ENCODE measurements at regions not wholly inside any gene's neighbourhood (a gene's known extent, or its start where the extent isn't known, plus 50 kb on each side); places are given as distances from the start of the nearest gene placed in this dataset.

- Histone ChIP-seq H3K9ac (ENCODE audit: low read depth, low read length) (no peak overlapping the region), H3K27ac (ENCODE audit: low read depth, low read length) (no peak overlapping the region), H3K36me3 (ENCODE audit: control insufficient read depth, insufficient read depth, low read length) (no peaks in the 10 kb centered on the region), H3K9me3 (ENCODE audit: control insufficient read depth, insufficient read depth, low read length) (peaks cover 3% of the 10 kb centered on the region; the same call in 1 of the 2 replicates), H3K4me3 (ENCODE audit: low read depth, low read length) (no peak overlapping the region), H3K27me3 (ENCODE audit: control insufficient read depth, insufficient read depth, low read length) (no peaks in the 10 kb centered on the region), H3K4me1 (ENCODE audit: control insufficient read depth, insufficient read depth, low read length) (peaks cover 3% of the 10 kb centered on the region; the same call in 1 of the 2 replicates)
Observed at GRCh38 chr1:87705233-87705632, 376.6 kb downstream of the LMO4 start.

GRCh38 chr1:87706203-87706602 lies 377.5 kb downstream of the LMO4 start:
- Histone ChIP-seq H3K9ac (ENCODE audit: low read depth, low read length) (no peak overlapping the region), H3K36me3 (ENCODE audit: control insufficient read depth, insufficient read depth, low read length) (no peaks in the 10 kb centered on the region), H3K27ac (ENCODE audit: low read depth, low read length) (no peak overlapping the region), H3K4me3 (ENCODE audit: low read depth, low read length) (no peak overlapping the region), H3K9me3 (ENCODE audit: control insufficient read depth, insufficient read depth, low read length) (0 out of 2 replicates have a peak, but pooled peaks cover 3% of the 10 kb centered on the region), H3K27me3 (ENCODE audit: control insufficient read depth, insufficient read depth, low read length) (no peaks in the 10 kb centered on the region), H3K4me1 (ENCODE audit: control insufficient read depth, insufficient read depth, low read length) (peaks cover 3% of the 10 kb centered on the region; the same call in 1 of the 2 replicates)

GRCh38 chr1:87706779-87707228 lies 378.1 kb downstream of the LMO4 start:
- no peaks in the 10 kb centered on the region for H3K27me3 ChIP-seq (ENCODE audit: control insufficient read depth, insufficient read depth, low read length)
- no peaks in the 10 kb centered on the region for H3K36me3 ChIP-seq (ENCODE audit: control insufficient read depth, insufficient read depth, low read length)
- H3K27ac ChIP-seq (ENCODE audit: low read depth, low read length) = no peak overlapping the region
- no peak overlapping the region for H3K4me3 ChIP-seq (ENCODE audit: low read depth, low read length)
- H3K4me1 ChIP-seq (ENCODE audit: control insufficient read depth, insufficient read depth, low read length) = peaks cover 3% of the 10 kb centered on the region; the same call in 1 of the 2 replicates
- 0 out of 2 replicates have a peak, but pooled peaks cover 3% of the 10 kb centered on the region for H3K9me3 ChIP-seq (ENCODE audit: control insufficient read depth, insufficient read depth, low read length)
- H3K9ac ChIP-seq (ENCODE audit: low read depth, low read length) = no peak overlapping the region

- Histone ChIP-seq H3K27ac (ENCODE audit: low read depth, low read length) (no peak overlapping the region), H3K36me3 (ENCODE audit: control insufficient read depth, insufficient read depth, low read length) (no peaks in the 10 kb centered on the region), H3K27me3 (ENCODE audit: control insufficient read depth, insufficient read depth, low read length) (no peaks in the 10 kb centered on the region), H3K4me1 (ENCODE audit: control insufficient read depth, insufficient read depth, low read length) (peaks cover 3% of the 10 kb centered on the region; the same call in 1 of the 2 replicates), H3K4me3 (ENCODE audit: low read depth, low read length) (no peak overlapping the region), H3K9ac (ENCODE audit: low read depth, low read length) (no peak overlapping the region), H3K9me3 (ENCODE audit: control insufficient read depth, insufficient read depth, low read length) (no peaks in the 10 kb centered on the region)
Observed at GRCh38 chr1:87707411-87707810, 378.7 kb downstream of the LMO4 start.

GRCh38 chr1:87712261-87713010 lies 383.8 kb downstream of the LMO4 start:
- H3K9ac ChIP-seq (ENCODE audit: low read depth, low read length) = no peak overlapping the region
- H3K9me3 ChIP-seq (ENCODE audit: control insufficient read depth, insufficient read depth, low read length) = no peaks in the 10 kb centered on the region
- H3K36me3 ChIP-seq (ENCODE audit: control insufficient read depth, insufficient read depth, low read length) = no peaks in the 10 kb centered on the region
- H3K4me3 ChIP-seq (ENCODE audit: low read depth, low read length) = no peak overlapping the region
- H3K4me1 ChIP-seq (ENCODE audit: control insufficient read depth, insufficient read depth, low read length) = no peaks in the 10 kb centered on the region
- no peak overlapping the region for H3K27ac ChIP-seq (ENCODE audit: low read depth, low read length)
- H3K27me3 ChIP-seq (ENCODE audit: control insufficient read depth, insufficient read depth, low read length) = no peaks in the 10 kb centered on the region

GRCh38 chr1:87714278-87714677 lies 385.6 kb downstream of the LMO4 start:
- Histone ChIP-seq H3K27me3 (ENCODE audit: control insufficient read depth, insufficient read depth, low read length) (no peaks in the 10 kb centered on the region), H3K27ac (ENCODE audit: low read depth, low read length) (no peak overlapping the region), H3K9me3 (ENCODE audit: control insufficient read depth, insufficient read depth, low read length) (no peaks in the 10 kb centered on the region), H3K9ac (ENCODE audit: low read depth, low read length) (no peak overlapping the region), H3K36me3 (ENCODE audit: control insufficient read depth, insufficient read depth, low read length) (no peaks in the 10 kb centered on the region), H3K4me1 (ENCODE audit: control insufficient read depth, insufficient read depth, low read length) (no peaks in the 10 kb centered on the region), H3K4me3 (ENCODE audit: low read depth, low read length) (no peak overlapping the region)

GRCh38 chr1:87715052-87715451 lies 386.4 kb downstream of the LMO4 start:
- Histone ChIP-seq H3K9ac (ENCODE audit: low read depth, low read length) (no peak overlapping the region), H3K4me1 (ENCODE audit: control insufficient read depth, insufficient read depth, low read length) (no peaks in the 10 kb centered on the region), H3K4me3 (ENCODE audit: low read depth, low read length) (no peak overlapping the region), H3K9me3 (ENCODE audit: control insufficient read depth, insufficient read depth, low read length) (no peaks in the 10 kb centered on the region), H3K36me3 (ENCODE audit: control insufficient read depth, insufficient read depth, low read length) (no peaks in the 10 kb centered on the region), H3K27me3 (ENCODE audit: control insufficient read depth, insufficient read depth, low read length) (no peaks in the 10 kb centered on the region), H3K27ac (ENCODE audit: low read depth, low read length) (no peak overlapping the region)

GRCh38 chr1:87715471-87715870 lies 386.8 kb downstream of the LMO4 start:
- Histone ChIP-seq H3K36me3 (ENCODE audit: control insufficient read depth, insufficient read depth, low read length) (no peaks in the 10 kb centered on the region), H3K4me3 (ENCODE audit: low read depth, low read length) (no peak overlapping the region), H3K9me3 (ENCODE audit: control insufficient read depth, insufficient read depth, low read length) (no peaks in the 10 kb centered on the region), H3K4me1 (ENCODE audit: control insufficient read depth, insufficient read depth, low read length) (no peaks in the 10 kb centered on the region), H3K27me3 (ENCODE audit: control insufficient read depth, insufficient read depth, low read length) (no peaks in the 10 kb centered on the region), H3K27ac (ENCODE audit: low read depth, low read length) (no peak overlapping the region), H3K9ac (ENCODE audit: low read depth, low read length) (no peak overlapping the region)

- Histone ChIP-seq H3K27me3 (ENCODE audit: control insufficient read depth, insufficient read depth, low read length) (no peaks in the 10 kb centered on the region), H3K4me3 (ENCODE audit: low read depth, low read length) (no peak overlapping the region), H3K9me3 (ENCODE audit: control insufficient read depth, insufficient read depth, low read length) (no peaks in the 10 kb centered on the region), H3K9ac (ENCODE audit: low read depth, low read length) (no peak overlapping the region), H3K36me3 (ENCODE audit: control insufficient read depth, insufficient read depth, low read length) (no peaks in the 10 kb centered on the region), H3K27ac (ENCODE audit: low read depth, low read length) (no peak overlapping the region), H3K4me1 (ENCODE audit: control insufficient read depth, insufficient read depth, low read length) (no peaks in the 10 kb centered on the region)
Observed at GRCh38 chr1:87717157-87717670, 388.5 kb downstream of the LMO4 start.

GRCh38 chr1:87718241-87718950 lies 389.7 kb downstream of the LMO4 start:
- Histone ChIP-seq H3K4me3 (ENCODE audit: low read depth, low read length) (no peak overlapping the region), H3K9ac (ENCODE audit: low read depth, low read length) (no peak overlapping the region), H3K27me3 (ENCODE audit: control insufficient read depth, insufficient read depth, low read length) (no peaks in the 10 kb centered on the region), H3K4me1 (ENCODE audit: control insufficient read depth, insufficient read depth, low read length) (peaks cover 7% of the 10 kb centered on the region), H3K9me3 (ENCODE audit: control insufficient read depth, insufficient read depth, low read length) (no peaks in the 10 kb centered on the region), H3K27ac (ENCODE audit: low read depth, low read length) (no peak overlapping the region), H3K36me3 (ENCODE audit: control insufficient read depth, insufficient read depth, low read length) (no peaks in the 10 kb centered on the region)

GRCh38 chr1:87719658-87720057 lies 391.0 kb downstream of the LMO4 start:
- no peaks in the 10 kb centered on the region for H3K36me3 ChIP-seq (ENCODE audit: control insufficient read depth, insufficient read depth, low read length)
- H3K9ac ChIP-seq (ENCODE audit: low read depth, low read length) = no peak overlapping the region
- no peak overlapping the region for H3K27ac ChIP-seq (ENCODE audit: low read depth, low read length)
- no peaks in the 10 kb centered on the region for H3K27me3 ChIP-seq (ENCODE audit: control insufficient read depth, insufficient read depth, low read length)
- no peak overlapping the region for H3K4me3 ChIP-seq (ENCODE audit: low read depth, low read length)
- H3K9me3 ChIP-seq (ENCODE audit: control insufficient read depth, insufficient read depth, low read length) = no peaks in the 10 kb centered on the region
- peaks cover 12% of the 10 kb centered on the region for H3K4me1 ChIP-seq (ENCODE audit: control insufficient read depth, insufficient read depth, low read length)

All from HUES48 (cell line).